ENCODE measurements at regions not wholly inside any gene's neighbourhood (a gene's known extent, or its start where the extent isn't known, plus 50 kb on each side); places are given as distances from the start of the nearest gene placed in this dataset.

- TF ChIP-seq CTCF (conservative IDR thresholded peaks at IDR 0.05; ENCODE audit: low read depth, low read length) (no peak), EZH2 (IDR thresholded peaks at IDR 0.05; ENCODE audit: borderline replicate concordance, low read depth, low read length, poor library complexity, severe bottlenecking) (no peak)
Observed at GRCh38 chr22:27418261-27418660, 383.3 kb downstream of the MN1 start.

All from A673 (cell line).